ENCODE measurements at regions not wholly inside any gene's neighbourhood (a gene's known extent, or its start where the extent isn't known, plus 50 kb on each side); places are given as distances from the start of the nearest gene placed in this dataset.

DNA sequence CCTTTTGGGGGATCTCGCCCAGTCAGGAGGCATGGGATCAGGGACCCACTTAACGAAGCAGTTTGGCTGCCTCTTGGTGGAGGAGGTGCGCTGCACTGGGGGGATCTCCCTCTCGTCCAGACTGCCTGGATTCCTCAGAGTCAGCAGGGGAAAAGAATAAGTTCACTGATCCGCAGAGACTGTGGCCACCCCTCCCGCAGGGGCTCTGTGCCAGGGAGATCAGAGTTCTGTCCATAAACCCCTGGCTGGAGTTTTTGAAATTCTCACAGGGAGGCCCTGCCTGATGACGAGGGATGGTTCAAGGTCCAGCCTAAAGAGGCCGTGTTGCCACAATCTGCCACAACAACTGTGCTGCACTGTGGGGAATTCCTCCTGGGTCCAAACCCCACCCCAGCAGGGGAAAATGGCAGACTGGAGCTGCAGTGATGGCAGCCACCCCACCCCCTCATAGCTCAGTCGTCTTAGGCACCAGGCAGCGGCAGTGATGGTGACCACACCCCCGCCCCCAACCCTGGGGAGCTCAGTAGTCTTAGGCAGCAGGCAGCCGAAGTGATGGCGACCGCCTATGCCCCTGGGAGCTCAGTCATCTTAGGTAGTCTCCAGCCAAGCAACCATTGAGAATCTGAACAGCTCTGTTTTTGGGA, 273.8 kb upstream of the USP25 start:
- Histone ChIP-seq H3K79me1 (ENCODE audit: low read depth, low read length) (no peaks in the 10 kb centered on the region), H3K36me3 (replicated peaks in 1 of 2; ENCODE audit: control insufficient read depth in 2 of 2, insufficient read depth in 2 of 2, low read length in 2 of 2) (no peaks in the 10 kb centered on the region), H2AFZ (ENCODE audit: low read length) (no peak overlapping the region), H4K8ac (ENCODE audit: low read depth, low read length) (no peak overlapping the region), H3K9me3 (replicated peaks in 1 of 2; ENCODE audit: control insufficient read depth in 2 of 2, insufficient read depth in 1 of 2, low read depth in 1 of 2, low read length in 2 of 2) (peaks cover 0 to 9% of the 10 kb centered on the region in 2 donors), H3K14ac (ENCODE audit: low read length) (peak overlapping the region; percentile 42), H2BK120ac (ENCODE audit: low read depth, low read length) (no peak overlapping the region), H3K23ac (ENCODE audit: low read depth, low read length, poor library complexity) (peak overlapping the region; percentile 27), H3K4me3 (ENCODE audit: low read length in 2 of 2) (no peak overlapping the region), H3K18ac (ENCODE audit: low read length) (peak overlapping the region; percentile 88), H3K27me3 (ENCODE audit: control insufficient read depth in 3 of 3, insufficient read depth in 3 of 3, low read depth in 1 of 3, low read length in 3 of 3) (no peaks in the 10 kb centered on the region), H3K27ac (replicated peaks; ENCODE audit: low read length) (no peak overlapping the region), H3K4ac (ENCODE audit: low read length) (peak overlapping the region; percentile 99), H2BK15ac (ENCODE audit: low read length) (peak overlapping the region; percentile 95), H2BK12ac (ENCODE audit: low read length) (peak overlapping the region; percentile 35), H3K4me2 (ENCODE audit: insufficient read depth, low read length, poor library complexity, severe bottlenecking) (no peak overlapping the region), H3K4me1 (ENCODE audit: control insufficient read depth in 2 of 2, insufficient read depth in 1 of 2, low read depth in 1 of 2, low read length in 2 of 2) (peaks cover 0 to 2% of the 10 kb centered on the region in 2 donors), H2BK5ac (ENCODE audit: low read length) (no peak overlapping the region), H2AK5ac (ENCODE audit: low read depth, low read length) (peak overlapping the region; percentile 98), H3K9ac (ENCODE audit: low read depth, low read length, poor library complexity) (no peak overlapping the region), H4K91ac (ENCODE audit: low read depth, low read length, poor library complexity) (no peak overlapping the region)
- WGBS, 2 donors (ENCODE audit: extremely low coverage in 2 of 2, insufficient read length in 2 of 2, insufficient replicate concordance in 1 of 2): no CpG with 5 or more reads among the region's 14 CpGs
- no peak for DNase-seq (ENCODE audit: low spot score)

DNA sequence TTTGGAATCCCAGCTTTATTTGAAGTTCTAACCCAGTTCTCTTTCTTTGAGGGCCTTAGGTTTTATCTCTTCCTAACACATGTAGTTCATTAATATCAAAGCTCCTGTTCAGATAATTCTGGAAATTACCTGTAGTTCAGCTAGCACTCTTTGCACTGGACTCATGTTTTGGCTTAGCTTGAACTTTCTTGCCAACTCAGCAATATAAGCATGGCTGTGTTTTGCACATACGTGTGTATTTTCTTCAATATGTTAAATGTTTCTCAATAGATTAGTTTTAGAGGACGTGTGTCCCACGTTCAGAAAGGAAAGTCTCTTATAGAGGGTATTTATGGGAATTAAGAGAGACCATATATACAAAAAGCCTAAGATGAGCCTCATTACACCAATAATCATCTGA, 271.8 kb upstream of the USP25 start:
- Histone ChIP-seq H2BK12ac (ENCODE audit: low read length) (no peak overlapping the region), H3K14ac (ENCODE audit: low read length) (no peak overlapping the region), H3K27ac (replicated peaks; ENCODE audit: low read length) (no peak overlapping the region), H3K4me1 (ENCODE audit: control insufficient read depth in 2 of 2, insufficient read depth in 1 of 2, low read depth in 1 of 2, low read length in 2 of 2) (peaks cover 2 to 7% of the 10 kb centered on the region in 2 donors), H2BK15ac (ENCODE audit: low read length) (no peak overlapping the region), H3K4me3 (ENCODE audit: low read length in 2 of 2) (no peak overlapping the region), H2AK5ac (ENCODE audit: low read depth, low read length) (no peak overlapping the region), H3K27me3 (ENCODE audit: control insufficient read depth in 3 of 3, insufficient read depth in 3 of 3, low read depth in 1 of 3, low read length in 3 of 3) (no peaks in the 10 kb centered on the region), H3K23ac (ENCODE audit: low read depth, low read length, poor library complexity) (no peak overlapping the region), H2BK5ac (ENCODE audit: low read length) (no peak overlapping the region), H4K91ac (ENCODE audit: low read depth, low read length, poor library complexity) (no peak overlapping the region), H3K9me3 (replicated peaks in 1 of 2; ENCODE audit: control insufficient read depth in 2 of 2, insufficient read depth in 1 of 2, low read depth in 1 of 2, low read length in 2 of 2) (peaks cover 0 to 6% of the 10 kb centered on the region in 2 donors), H3K4ac (ENCODE audit: low read length) (no peak overlapping the region), H3K18ac (ENCODE audit: low read length) (no peak overlapping the region), H3K79me1 (ENCODE audit: low read depth, low read length) (no peaks in the 10 kb centered on the region), H3K36me3 (replicated peaks in 1 of 2; ENCODE audit: control insufficient read depth in 2 of 2, insufficient read depth in 2 of 2, low read length in 2 of 2) (no peaks in the 10 kb centered on the region), H4K8ac (ENCODE audit: low read depth, low read length) (no peak overlapping the region), H3K9ac (ENCODE audit: low read depth, low read length, poor library complexity) (no peak overlapping the region), H2BK120ac (ENCODE audit: low read depth, low read length) (no peak overlapping the region), H2AFZ (ENCODE audit: low read length) (no peak overlapping the region), H3K4me2 (ENCODE audit: insufficient read depth, low read length, poor library complexity, severe bottlenecking) (no peak overlapping the region)
- no peak for DNase-seq (ENCODE audit: low spot score)
- no CpG with 5 or more reads among the region's 3 CpGs for WGBS, 2 donors (ENCODE audit: extremely low coverage in 2 of 2, insufficient read length in 2 of 2, insufficient replicate concordance in 1 of 2)

DNA sequence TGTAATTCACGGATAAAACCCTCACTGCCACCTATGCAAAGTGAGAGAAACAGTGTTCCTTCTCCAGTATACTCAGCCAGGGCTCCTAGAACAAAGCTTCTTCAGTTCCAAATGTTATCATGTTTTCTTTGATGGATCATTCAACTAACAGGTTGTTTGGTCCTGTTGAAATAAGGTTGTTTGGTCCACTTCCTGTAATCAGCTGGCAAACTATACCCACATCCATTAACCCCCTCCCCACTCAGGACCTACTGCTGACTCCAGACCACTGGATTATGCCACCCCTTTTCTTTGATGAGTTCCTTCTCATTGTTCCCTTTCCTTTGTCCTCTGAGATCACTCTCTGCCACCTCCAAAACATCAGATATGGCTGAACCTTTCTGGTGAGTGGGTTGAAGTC, 267.7 kb upstream of the USP25 start:
- peak overlapping the region; percentile 2 for H2AFZ ChIP-seq (ENCODE audit: low read length)
- no peak overlapping the region for H4K91ac ChIP-seq (ENCODE audit: low read depth, low read length, poor library complexity)
- no peak overlapping the region for H2AK5ac ChIP-seq (ENCODE audit: low read depth, low read length)
- H3K27ac ChIP-seq (replicated peaks; ENCODE audit: low read length): no peak overlapping the region
- no peak overlapping the region for H3K23ac ChIP-seq (ENCODE audit: low read depth, low read length, poor library complexity)
- no peaks in the 10 kb centered on the region for H3K36me3 ChIP-seq (replicated peaks in 1 of 2; ENCODE audit: control insufficient read depth in 2 of 2, insufficient read depth in 2 of 2, low read length in 2 of 2)
- H4K8ac ChIP-seq (ENCODE audit: low read depth, low read length): no peak overlapping the region
- H3K4me3 ChIP-seq (ENCODE audit: low read length in 2 of 2): no peak overlapping the region
- no peak overlapping the region for H2BK5ac ChIP-seq (ENCODE audit: low read length)
- H3K9me3 ChIP-seq (replicated peaks in 1 of 2; ENCODE audit: control insufficient read depth in 2 of 2, insufficient read depth in 1 of 2, low read depth in 1 of 2, low read length in 2 of 2): no peaks in the 10 kb centered on the region
- H3K14ac ChIP-seq (ENCODE audit: low read length): no peak overlapping the region
- no peak overlapping the region for H3K18ac ChIP-seq (ENCODE audit: low read length)
- H3K27me3 ChIP-seq (ENCODE audit: control insufficient read depth in 3 of 3, insufficient read depth in 3 of 3, low read depth in 1 of 3, low read length in 3 of 3): no peaks in the 10 kb centered on the region
- no peak overlapping the region for H2BK120ac ChIP-seq (ENCODE audit: low read depth, low read length)
- H3K4ac ChIP-seq (ENCODE audit: low read length): no peak overlapping the region
- no peak overlapping the region for H2BK15ac ChIP-seq (ENCODE audit: low read length)
- WGBS, 2 donors (ENCODE audit: extremely low coverage in 2 of 2, insufficient read length in 2 of 2, insufficient replicate concordance in 1 of 2): no CpG with 5 or more reads among the region's 1 CpG
- H2BK12ac ChIP-seq (ENCODE audit: low read length): no peak overlapping the region
- H3K4me1 ChIP-seq (ENCODE audit: control insufficient read depth in 2 of 2, insufficient read depth in 1 of 2, low read depth in 1 of 2, low read length in 2 of 2): peaks cover 0 to 7% of the 10 kb centered on the region in 2 donors
- no peaks in the 10 kb centered on the region for H3K79me1 ChIP-seq (ENCODE audit: low read depth, low read length)
- no peak for DNase-seq (ENCODE audit: low spot score)
- no peak overlapping the region for H3K4me2 ChIP-seq (ENCODE audit: insufficient read depth, low read length, poor library complexity, severe bottlenecking)
- no peak overlapping the region for H3K9ac ChIP-seq (ENCODE audit: low read depth, low read length, poor library complexity)

DNA sequence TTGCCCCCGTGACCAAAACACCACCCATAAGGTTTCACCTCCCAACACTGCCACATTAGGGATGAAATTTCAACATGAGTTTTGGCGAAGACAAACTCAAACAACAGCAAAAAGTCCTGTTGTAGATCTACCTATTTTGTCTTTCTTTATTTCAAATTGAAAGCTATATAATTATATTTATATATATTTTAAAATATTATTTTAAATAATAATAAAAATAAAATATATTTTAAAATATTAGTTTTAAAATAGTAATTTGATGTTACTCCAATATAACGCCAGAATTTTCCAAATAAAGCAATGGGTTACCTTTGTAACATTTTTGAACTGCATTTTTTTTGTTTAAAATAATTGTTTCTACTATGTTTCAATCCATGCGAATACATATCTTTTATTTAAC, 263.5 kb upstream of the USP25 start:
- Histone ChIP-seq H2AK5ac (ENCODE audit: low read depth, low read length) (no peak overlapping the region), H2BK5ac (ENCODE audit: low read length) (no peak overlapping the region), H4K8ac (ENCODE audit: low read depth, low read length) (no peak overlapping the region), H3K4me2 (ENCODE audit: insufficient read depth, low read length, poor library complexity, severe bottlenecking) (no peak overlapping the region), H3K9ac (ENCODE audit: low read depth, low read length, poor library complexity) (no peak overlapping the region), H3K4me3 (ENCODE audit: low read length in 2 of 2) (no peak overlapping the region), H2BK15ac (ENCODE audit: low read length) (no peak overlapping the region), H3K79me1 (ENCODE audit: low read depth, low read length) (no peaks in the 10 kb centered on the region), H3K18ac (ENCODE audit: low read length) (no peak overlapping the region), H2BK12ac (ENCODE audit: low read length) (no peak overlapping the region), H3K27ac (replicated peaks; ENCODE audit: low read length) (no peak overlapping the region), H2BK120ac (ENCODE audit: low read depth, low read length) (no peak overlapping the region), H3K4ac (ENCODE audit: low read length) (no peak overlapping the region), H3K23ac (ENCODE audit: low read depth, low read length, poor library complexity) (no peak overlapping the region), H3K14ac (ENCODE audit: low read length) (no peak overlapping the region), H4K91ac (ENCODE audit: low read depth, low read length, poor library complexity) (no peak overlapping the region), H3K27me3 (ENCODE audit: control insufficient read depth in 3 of 3, insufficient read depth in 3 of 3, low read depth in 1 of 3, low read length in 3 of 3) (no peaks in the 10 kb centered on the region), H2AFZ (ENCODE audit: low read length) (no peak overlapping the region), H3K36me3 (replicated peaks in 1 of 2; ENCODE audit: control insufficient read depth in 2 of 2, insufficient read depth in 2 of 2, low read length in 2 of 2) (no peaks in the 10 kb centered on the region), H3K9me3 (replicated peaks in 1 of 2; ENCODE audit: control insufficient read depth in 2 of 2, insufficient read depth in 1 of 2, low read depth in 1 of 2, low read length in 2 of 2) (no peaks in the 10 kb centered on the region), H3K4me1 (ENCODE audit: control insufficient read depth in 2 of 2, insufficient read depth in 1 of 2, low read depth in 1 of 2, low read length in 2 of 2) (peaks cover 5 to 17% of the 10 kb centered on the region in 2 donors)
- WGBS, 2 donors (ENCODE audit: extremely low coverage in 2 of 2, insufficient read length in 2 of 2, insufficient replicate concordance in 1 of 2): no CpG with 5 or more reads among the region's 4 CpGs
- DNase-seq (ENCODE audit: low spot score): no peak
